ENCODE measurements at regions not wholly inside any gene's neighbourhood (a gene's known extent, or its start where the extent isn't known, plus 50 kb on each side); places are given as distances from the start of the nearest gene placed in this dataset.

- peaks cover 30% of the 10 kb centered on the region for H3F3A ChIP-seq (ENCODE audit: insufficient read depth)
- H4K20me1 ChIP-seq (ENCODE audit: insufficient read depth) = no peaks in the 10 kb centered on the region
- H2AFZ ChIP-seq = no peak overlapping the region
- no peak overlapping the region for H3K27ac ChIP-seq
- no peak overlapping the region for H3K4me2 ChIP-seq (ENCODE audit: unreplicated experiment)
- TF ChIP-seq EZH2 (IDR thresholded peaks at IDR 0.05; ENCODE audit: insufficient read depth, poor library complexity, severe bottlenecking) (no peak), EZH2phosphoT487 (IDR thresholded peaks at IDR 0.05; ENCODE audit: insufficient read depth, low read depth) (no peak)
- peaks cover 34% of the 10 kb centered on the region for H3K4me1 ChIP-seq (ENCODE audit: insufficient read depth)
- H3K27me3 ChIP-seq (replicated peaks; ENCODE audit: insufficient read depth) = no peaks in the 10 kb centered on the region
- no peaks in the 10 kb centered on the region for H3K36me3 ChIP-seq (ENCODE audit: low read depth)
- H3K79me2 ChIP-seq (ENCODE audit: insufficient read depth) = no peaks in the 10 kb centered on the region
- 100% methylated on average over 2 of the region's 2 CpGs for WGBS, 2 experiments (ENCODE audit: low coverage in 1 of 2, low lambda C conversion rate in 2 of 2, missing lambda C conversion rate in 2 of 2)
- H3K9me2 ChIP-seq (ENCODE audit: insufficient read depth) = no peaks in the 10 kb centered on the region
- no peak overlapping the region for H3K9ac ChIP-seq
- H3K4me3 ChIP-seq = no peak overlapping the region
- DNase-seq = no peak
- no peaks in the 10 kb centered on the region for H3K9me3 ChIP-seq (ENCODE audit: low read depth)
- in situ Hi-C loops (cut with MboI) = no loop called here
These were observed 214.4 kb upstream of the DTNBP1 start for GRCh38 chr6:15877231-15877630.

- Histone ChIP-seq H3K4me2 (ENCODE audit: unreplicated experiment) (peak overlapping the region; percentile 13), H2AFZ (no peak overlapping the region), H3K4me1 (ENCODE audit: insufficient read depth) (peaks cover 41% of the 10 kb centered on the region), H3K9me3 (ENCODE audit: low read depth) (no peaks in the 10 kb centered on the region), H3K27ac (no peak overlapping the region), H4K20me1 (ENCODE audit: insufficient read depth) (no peaks in the 10 kb centered on the region), H3K9me2 (ENCODE audit: insufficient read depth) (no peaks in the 10 kb centered on the region), H3K27me3 (replicated peaks; ENCODE audit: insufficient read depth) (no peaks in the 10 kb centered on the region), H3F3A (ENCODE audit: insufficient read depth) (peaks cover 30% of the 10 kb centered on the region), H3K9ac (no peak overlapping the region), H3K4me3 (no peak overlapping the region), H3K79me2 (ENCODE audit: insufficient read depth) (no peaks in the 10 kb centered on the region), H3K36me3 (ENCODE audit: low read depth) (no peaks in the 10 kb centered on the region)
- whole genome bisulfite sequencing, 2 experiments (ENCODE audit: low coverage in 1 of 2, low lambda C conversion rate in 2 of 2, missing lambda C conversion rate in 2 of 2) = 1 to 6% methylated on average over 3 of the region's 3 CpGs
- in situ Hi-C loops (cut with MboI) = no loop called here
- no peak for TF ChIP-seq EZH2phosphoT487 (IDR thresholded peaks at IDR 0.05; ENCODE audit: insufficient read depth, low read depth)
- DNase-seq = peak; percentile 84
These were observed 213.6 kb upstream of the DTNBP1 start for GRCh38 chr6:15876406-15876805.

GRCh38 chr6:15875797-15876196 is 213.0 kb upstream of the DTNBP1 start:
- Histone ChIP-seq H3K4me3 (no peak overlapping the region), H3K27ac (no peak overlapping the region), H3K36me3 (ENCODE audit: low read depth) (no peaks in the 10 kb centered on the region), H3K9me3 (ENCODE audit: low read depth) (no peaks in the 10 kb centered on the region), H3K4me2 (ENCODE audit: unreplicated experiment) (peak overlapping the region; percentile 13), H3K9ac (no peak overlapping the region), H2AFZ (no peak overlapping the region), H3K9me2 (ENCODE audit: insufficient read depth) (no peaks in the 10 kb centered on the region), H3K27me3 (replicated peaks; ENCODE audit: insufficient read depth) (no peaks in the 10 kb centered on the region), H3K4me1 (ENCODE audit: insufficient read depth) (peaks cover 47% of the 10 kb centered on the region), H3K79me2 (ENCODE audit: insufficient read depth) (no peaks in the 10 kb centered on the region), H3F3A (ENCODE audit: insufficient read depth) (peaks cover 33% of the 10 kb centered on the region), H4K20me1 (ENCODE audit: insufficient read depth) (no peaks in the 10 kb centered on the region)
- no peak for TF ChIP-seq EZH2phosphoT487 (IDR thresholded peaks at IDR 0.05; ENCODE audit: insufficient read depth, low read depth)
- no peak for TF ChIP-seq EZH2 (IDR thresholded peaks at IDR 0.05; ENCODE audit: insufficient read depth, poor library complexity, severe bottlenecking)
- WGBS, 2 experiments (ENCODE audit: low coverage in 1 of 2, low lambda C conversion rate in 2 of 2, missing lambda C conversion rate in 2 of 2) = 86 to 100% methylated on average over 1 of the region's 1 CpG
- in situ Hi-C loops (cut with MboI) = no loop called here
- DNase-seq = no peak

- H3K4me3 ChIP-seq = no peak overlapping the region
- no peak overlapping the region for H2AFZ ChIP-seq
- peaks cover 52% of the 10 kb centered on the region for H3K4me1 ChIP-seq (ENCODE audit: insufficient read depth)
- no peak overlapping the region for H3K9ac ChIP-seq
- no peaks in the 10 kb centered on the region for H3K79me2 ChIP-seq (ENCODE audit: insufficient read depth)
- no peak overlapping the region for H3K27ac ChIP-seq
- DNase-seq = peak; percentile 78
- WGBS, 2 experiments (ENCODE audit: low coverage in 1 of 2, low lambda C conversion rate in 2 of 2, missing lambda C conversion rate in 2 of 2) = 32 to 40% methylated on average over 3 of the region's 3 CpGs
- in situ Hi-C loops (cut with MboI) = no loop called here
- H4K20me1 ChIP-seq (ENCODE audit: insufficient read depth) = no peaks in the 10 kb centered on the region
- no peaks in the 10 kb centered on the region for H3K9me3 ChIP-seq (ENCODE audit: low read depth)
- TF ChIP-seq EZH2phosphoT487 (IDR thresholded peaks at IDR 0.05; ENCODE audit: insufficient read depth, low read depth) (no peak), EZH2 (IDR thresholded peaks at IDR 0.05; ENCODE audit: insufficient read depth, poor library complexity, severe bottlenecking) (no peak)
- H3K9me2 ChIP-seq (ENCODE audit: insufficient read depth) = no peaks in the 10 kb centered on the region
- H3F3A ChIP-seq (ENCODE audit: insufficient read depth) = peaks cover 36% of the 10 kb centered on the region
- H3K4me2 ChIP-seq (ENCODE audit: unreplicated experiment) = peak overlapping the region; percentile 41
- no peaks in the 10 kb centered on the region for H3K36me3 ChIP-seq (ENCODE audit: low read depth)
- H3K27me3 ChIP-seq (replicated peaks; ENCODE audit: insufficient read depth) = no peaks in the 10 kb centered on the region
These were observed 212.0 kb upstream of the DTNBP1 start for GRCh38 chr6:15874821-15875220.

GRCh38 chr6:15874326-15874725 is 211.5 kb upstream of the DTNBP1 start:
- Histone ChIP-seq H3K4me2 (ENCODE audit: unreplicated experiment) (peak overlapping the region; percentile 41), H3K9me2 (ENCODE audit: insufficient read depth) (no peaks in the 10 kb centered on the region), H4K20me1 (ENCODE audit: insufficient read depth) (no peaks in the 10 kb centered on the region), H3K79me2 (ENCODE audit: insufficient read depth) (no peaks in the 10 kb centered on the region), H3F3A (ENCODE audit: insufficient read depth) (peaks cover 32% of the 10 kb centered on the region), H3K27me3 (replicated peaks; ENCODE audit: insufficient read depth) (no peaks in the 10 kb centered on the region), H3K4me3 (no peak overlapping the region), H3K9ac (no peak overlapping the region), H2AFZ (no peak overlapping the region), H3K27ac (no peak overlapping the region), H3K36me3 (ENCODE audit: low read depth) (no peaks in the 10 kb centered on the region), H3K4me1 (ENCODE audit: insufficient read depth) (peaks cover 48% of the 10 kb centered on the region), H3K9me3 (ENCODE audit: low read depth) (no peaks in the 10 kb centered on the region)
- in situ Hi-C loops (cut with MboI) = no loop called here
- 94 to 95% methylated on average over 2 of the region's 2 CpGs for WGBS, 2 experiments (ENCODE audit: low coverage in 1 of 2, low lambda C conversion rate in 2 of 2, missing lambda C conversion rate in 2 of 2)
- DNase-seq = no peak
- TF ChIP-seq EZH2phosphoT487 (IDR thresholded peaks at IDR 0.05; ENCODE audit: insufficient read depth, low read depth) = no peak

All from GM23248 (cell line).